K562 (cell line): ENCODE measurements at regions not wholly inside any gene's neighbourhood (a gene's known extent, or its start where the extent isn't known, plus 50 kb on each side); places are given as distances from the start of the nearest gene placed in this dataset.

ENCODE experiments used
- ATAC-seq: fragments of 200-7000 bp; cut with Tn5 transposase; 3 replicates; pipeline ENCODE4 v1.9.1; 2020; ENCODE audit warnings: moderate library complexity
- BruUV-seq: library from RNA; stranded (reverse); fragments of 400-500 nt; replicated peaks from 2 replicates; lab custom pipeline; 2021; lab: Mats Ljungman, UMichigan
- CTCF ChIA-PET: fragments of 300-600 bp; formaldehyde crosslinking; extraction: SDS; loops from one replicate; lab custom pipeline; 2021; ENCODE audit warnings: low intra/inter-chr PET ratio; lab: Yijun Ruan, JAX
- POLR2A ChIA-PET: fragments of 300-600, 350-650 bp; sonication (Branson Sonifier 250); formaldehyde crosslinking; extraction: SDS; loops from one replicate; lab custom pipeline; 2021; ENCODE audit warnings: antibody characterized with exemption, inconsistent platforms; lab: Yijun Ruan, JAX
- DNase-seq, 4 experiments: peaks; one replicate each; pipeline versions ENCODE4 v3.0.0 to v3.0.0-alpha.2; 2011 to 2018; ENCODE audit warnings: low spot score in 3 of 4, mixed read lengths in 3 of 4; ENCODE audit errors: extremely low read depth in 1 of 4
- FAIRE-seq: peaks from 2 replicates; lab custom pipeline; 2011; peaks lifted over from hg19 to GRCh38; lab: Jason Lieb, UNC
- H2AFZ ChIP-seq: 2 replicates; pipeline ENCODE4 v1.6.0; 2011; ENCODE audit warnings: low read depth, low read length, control low read depth, inconsistent platforms
- H3K27ac ChIP-seq: fragments of 200-600 bp; 3 replicates; pipeline ENCODE4 v1.8.0; 2011; ENCODE audit warnings: low read depth, mild to moderate bottlenecking, control low read depth, inconsistent platforms, low read length, moderate library complexity, mixed read lengths; ENCODE audit errors: extremely low read depth
- H3K27me3 ChIP-seq, 2 experiments: fragments of 300-600 bp in 1 of 2; 2 replicates in 1 of 2; 3 replicates in 1 of 2; pipeline versions ENCODE4 v1.6.0 to v1.8.0; 2011; ENCODE audit warnings: inconsistent platforms in 2 of 2, low read length in 2 of 2, mild to moderate bottlenecking in 1 of 2, mixed read lengths in 1 of 2, moderate library complexity in 1 of 2; ENCODE audit not compliant: control insufficient read depth in 2 of 2, insufficient read depth in 2 of 2
- H3K36me3 ChIP-seq: fragments of 300-600 bp; 3 replicates; pipeline ENCODE4 v1.8.0; 2011; ENCODE audit warnings: mild to moderate bottlenecking, low read length, inconsistent platforms; ENCODE audit not compliant: control insufficient read depth, insufficient read depth
- H3K4me1 ChIP-seq, 2 experiments: fragments of 200-600 bp in 1 of 2; replicated peaks in 1 of 2; 2 replicates in 1 of 2; 3 replicates in 1 of 2; pipeline versions ENCODE4 v1.5.1 to v1.8.0; 2011; ENCODE audit warnings: inconsistent platforms in 2 of 2, low read length in 2 of 2, mild to moderate bottlenecking in 1 of 2, mixed read lengths in 1 of 2, moderate library complexity in 1 of 2; ENCODE audit not compliant: control insufficient read depth in 2 of 2, insufficient read depth in 2 of 2
- H3K4me2 ChIP-seq: 2 replicates; pipeline ENCODE4 v1.6.1; 2011; ENCODE audit warnings: low read length, control low read depth, inconsistent platforms, mixed read lengths; ENCODE audit not compliant: insufficient read depth
- H3K4me3 ChIP-seq: fragments of 200-600 bp; sonication (generic), shearing (Covaris generic); 2 replicates; pipeline ENCODE4 v1.5.1; 2016; ENCODE audit warnings: control low read depth, inconsistent platforms
- H3K79me2 ChIP-seq: fragments of 200-600 bp; 3 replicates; pipeline ENCODE4 v1.8.0; 2011; ENCODE audit warnings: low read length, inconsistent platforms; ENCODE audit not compliant: control insufficient read depth, insufficient read depth
- H3K9ac ChIP-seq, 2 experiments: 2 replicates each; pipeline versions ENCODE4 v1.6.0 to v1.6.1; 2011; ENCODE audit warnings: low read depth in 2 of 2, low read length in 2 of 2, control low read depth in 1 of 2, inconsistent platforms in 1 of 2, mild to moderate bottlenecking in 1 of 2, mixed read lengths in 1 of 2; ENCODE audit not compliant: insufficient read depth in 1 of 2
- H3K9me1 ChIP-seq: one replicate; pipeline ENCODE4 v1.6.0; 2011; ENCODE audit warnings: inconsistent platforms, mild to moderate bottlenecking, low read length, moderate library complexity; ENCODE audit not compliant: control insufficient read depth, insufficient read depth
- H3K9me3 ChIP-seq: replicated peaks from 2 replicates; pipeline ENCODE4 v1.5.1; 2011; ENCODE audit warnings: low read depth, low read length, inconsistent platforms; ENCODE audit not compliant: control insufficient read depth, insufficient read depth
- H4K20me1 ChIP-seq: replicated peaks from 2 replicates; pipeline ENCODE4 v1.6.1; 2011; ENCODE audit warnings: low read length, inconsistent platforms, mixed read lengths; ENCODE audit not compliant: control insufficient read depth, insufficient read depth
- CEBPG ChIP-seq, 3 experiments: fragments of 200-800 bp in 1 of 3; sonication (Bioruptor generic) in 1 of 3; sonication (generic) in 1 of 3; formaldehyde crosslinking in 1 of 3; IDR thresholded peaks in 2 of 3; conservative IDR thresholded peaks in 1 of 3; 2 replicates each; pipeline versions ENCODE4 v1.6.1 to v1.8.0; 2016 to 2022; ENCODE audit warnings: missing compliant biosample characterization in 2 of 3, missing genetic modification characterization in 2 of 3, mild to moderate bottlenecking in 1 of 3, missing genetic modification reagents in 1 of 3
- TRIM24 ChIP-seq, 2 experiments: fragments of 450-650 bp; IDR thresholded peaks; 2 replicates each; pipeline ENCODE4 v1.6.1; 2016
- WGBS: fragments of 100-300 bp; shearing (Covaris generic); methylation state at CpG from one replicate; pipeline ENCODE4 v1.1.6; 2016; ENCODE audit warnings: low coverage, mixed read lengths; ENCODE audit not compliant: insufficient coverage; ENCODE audit errors: missing lambda C conversion rate; 5-methylcytosine and 5-hydroxymethylcytosine counted together
- in situ Hi-C: fragments of 300-500 bp; cut with MboI; formaldehyde crosslinking; loops from 4 replicates; pipeline ENCODE4 v1.15.0; 2018; ENCODE audit warnings: inconsistent platforms, mixed read lengths
- intact Hi-C: fragments of 100-400 bp; cut with micrococcal nuclease; formaldehyde crosslinking; loops from 2 replicates; pipeline ENCODE4 v1.14.2; 2022
- TF ChIP-seq, protein P1 (sequence below): sonication (generic); formaldehyde crosslinking; IDR thresholded peaks from 2 replicates; pipeline ENCODE4 v1.8.1; 2022; ENCODE audit warnings: missing genetic modification reagents
- TF ChIP-seq, protein P2 (sequence below), 2 experiments: fragments of 450-650 bp in 1 of 2; IDR thresholded peaks; 2 replicates each; pipeline ENCODE4 v1.6.1; 2011 to 2017; ENCODE audit warnings: low read depth in 2 of 2, antibody characterized with exemption in 1 of 2, borderline replicate concordance in 1 of 2, low read length in 1 of 2, mild to moderate bottlenecking in 1 of 2, mixed read lengths in 1 of 2; ENCODE audit not compliant: control insufficient read depth in 1 of 2

DNA sequence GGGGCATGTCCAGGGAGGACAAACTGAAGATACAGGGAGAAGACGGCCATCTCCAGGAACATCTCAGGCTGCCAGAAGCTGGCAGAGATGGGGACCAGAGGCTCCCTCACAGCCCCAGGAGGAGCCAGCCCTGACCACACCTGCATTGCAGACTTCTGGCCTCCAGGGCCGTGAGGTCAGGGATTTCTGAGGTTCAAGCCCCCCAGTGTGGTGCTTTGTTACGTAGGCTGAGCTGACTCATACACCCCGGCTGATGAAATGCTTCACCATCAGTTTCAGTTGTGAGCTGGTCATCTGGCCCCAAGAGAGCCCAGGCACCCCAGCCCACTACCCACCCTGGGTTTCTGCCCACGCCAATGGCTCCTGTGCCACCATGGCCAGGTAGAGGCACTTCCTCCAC, 106.4 kb downstream of the SIK1 start:
- POLR2A ChIA-PET = interaction anchor here (0.6 to 2.4 kb wide), 6 partner anchors 10 to 40 kb away, joined by 3 to 6 read pairs (median 4); no protein-coding TSS in a partner anchor
- no peaks in the 10 kb centered on the region for H3K9me1 ChIP-seq
- DNase-seq (no peak), ATAC-seq (no peak), FAIRE-seq (no peak)
- intact Hi-C loops (no loop called here), in situ Hi-C loops (no loop called here)
- no peak overlapping the region for H3K4me2 ChIP-seq
- no peaks in the 10 kb centered on the region for H3K9me3 ChIP-seq
- WGBS = 0% methylated on average over 5 of the region's 5 CpGs
- no peak overlapping the region for H2AFZ ChIP-seq
- no peak overlapping the region; a peak in 1 of 4 replicates for H3K9ac ChIP-seq
- TF ChIP-seq, protein P1, sequence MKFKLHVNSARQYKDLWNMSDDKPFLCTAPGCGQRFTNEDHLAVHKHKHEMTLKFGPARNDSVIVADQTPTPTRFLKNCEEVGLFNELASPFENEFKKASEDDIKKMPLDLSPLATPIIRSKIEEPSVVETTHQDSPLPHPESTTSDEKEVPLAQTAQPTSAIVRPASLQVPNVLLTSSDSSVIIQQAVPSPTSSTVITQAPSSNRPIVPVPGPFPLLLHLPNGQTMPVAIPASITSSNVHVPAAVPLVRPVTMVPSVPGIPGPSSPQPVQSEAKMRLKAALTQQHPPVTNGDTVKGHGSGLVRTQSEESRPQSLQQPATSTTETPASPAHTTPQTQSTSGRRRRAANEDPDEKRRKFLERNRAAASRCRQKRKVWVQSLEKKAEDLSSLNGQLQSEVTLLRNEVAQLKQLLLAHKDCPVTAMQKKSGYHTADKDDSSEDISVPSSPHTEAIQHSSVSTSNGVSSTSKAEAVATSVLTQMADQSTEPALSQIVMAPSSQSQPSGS = no peak
- TF ChIP-seq CEBPG (CRISPR knock-in tag; IDR thresholded peaks at IDR 0.05) = no peak
- peak in 1 of 2 experiments; percentile 26; a peak in 1 of 4 replicates for TF ChIP-seq CEBPG (tag; conservative IDR thresholded peaks at IDR 0.05 in 1 of 2, IDR thresholded peaks at IDR 0.05 in 1 of 2)
- TF ChIP-seq, protein P2, sequence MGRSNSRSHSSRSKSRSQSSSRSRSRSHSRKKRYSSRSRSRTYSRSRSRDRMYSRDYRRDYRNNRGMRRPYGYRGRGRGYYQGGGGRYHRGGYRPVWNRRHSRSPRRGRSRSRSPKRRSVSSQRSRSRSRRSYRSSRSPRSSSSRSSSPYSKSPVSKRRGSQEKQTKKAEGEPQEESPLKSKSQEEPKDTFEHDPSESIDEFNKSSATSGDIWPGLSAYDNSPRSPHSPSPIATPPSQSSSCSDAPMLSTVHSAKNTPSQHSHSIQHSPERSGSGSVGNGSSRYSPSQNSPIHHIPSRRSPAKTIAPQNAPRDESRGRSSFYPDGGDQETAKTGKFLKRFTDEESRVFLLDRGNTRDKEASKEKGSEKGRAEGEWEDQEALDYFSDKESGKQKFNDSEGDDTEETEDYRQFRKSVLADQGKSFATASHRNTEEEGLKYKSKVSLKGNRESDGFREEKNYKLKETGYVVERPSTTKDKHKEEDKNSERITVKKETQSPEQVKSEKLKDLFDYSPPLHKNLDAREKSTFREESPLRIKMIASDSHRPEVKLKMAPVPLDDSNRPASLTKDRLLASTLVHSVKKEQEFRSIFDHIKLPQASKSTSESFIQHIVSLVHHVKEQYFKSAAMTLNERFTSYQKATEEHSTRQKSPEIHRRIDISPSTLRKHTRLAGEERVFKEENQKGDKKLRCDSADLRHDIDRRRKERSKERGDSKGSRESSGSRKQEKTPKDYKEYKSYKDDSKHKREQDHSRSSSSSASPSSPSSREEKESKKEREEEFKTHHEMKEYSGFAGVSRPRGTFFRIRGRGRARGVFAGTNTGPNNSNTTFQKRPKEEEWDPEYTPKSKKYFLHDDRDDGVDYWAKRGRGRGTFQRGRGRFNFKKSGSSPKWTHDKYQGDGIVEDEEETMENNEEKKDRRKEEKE (IDR thresholded peaks at IDR 0.05; ENCODE audit: borderline replicate concordance in 1 of 2, control insufficient read depth in 1 of 2, low read depth in 2 of 2, low read length in 1 of 2) = no peak
- TF ChIP-seq TRIM24 (IDR thresholded peaks at IDR 0.05) = peak in 1 of 2 experiments; percentile 17; a peak in 1 of 4 replicates
- peaks cover 0 to 23% of the 10 kb centered on the region in 2 experiments; a peak in 2 of 5 replicates for H3K4me1 ChIP-seq
- H4K20me1 ChIP-seq = peaks cover 17% of the 10 kb centered on the region; the same call in 1 of the 2 replicates
- H3K27ac ChIP-seq = no peak overlapping the region
- H3K36me3 ChIP-seq = no peaks in the 10 kb centered on the region
- no peaks in the 10 kb centered on the region for H3K79me2 ChIP-seq
- no peak overlapping the region for H3K4me3 ChIP-seq
- peaks cover 41 to 90% of the 10 kb centered on the region in 2 experiments; a peak in 4 of 5 replicates for H3K27me3 ChIP-seq
- CTCF ChIA-PET = no interaction called here
- BruUV-seq = no TSS peak
